Sigmoid colon (tissue), 6 donors: ENCODE measurements at regions not wholly inside any gene's neighbourhood (a gene's known extent, or its start where the extent isn't known, plus 50 kb on each side); places are given as distances from the start of the nearest gene placed in this dataset.

Experiments used
- DNase-seq: peaks from one replicate; pipeline ENCODE4 v3.0.0-alpha.2; 2019
- H3K27ac ChIP-seq, 4 donors: fragments of 200-600 bp; sonication (generic); one replicate each; pipeline ENCODE4 v1.5.1; 2016 to 2019; ENCODE audit warnings: mild to moderate bottlenecking in 1 of 4
- H3K27me3 ChIP-seq, 3 donors: fragments of 200-600 bp; sonication (generic); one replicate each; pipeline ENCODE4 v1.5.1; 2019; ENCODE audit warnings: mild to moderate bottlenecking in 1 of 3
- H3K36me3 ChIP-seq, 4 donors: fragments of 200-600 bp; sonication (generic); one replicate each; pipeline ENCODE4 v1.5.1; 2016 to 2019
- H3K4me1 ChIP-seq, 4 donors: fragments of 200-600 bp; sonication (generic); one replicate each; pipeline ENCODE4 v1.5.1; 2017 to 2019
- H3K4me3 ChIP-seq, 4 donors: fragments of 200-600 bp; sonication (generic); one replicate each; pipeline ENCODE4 v1.5.1; 2017 to 2019; ENCODE audit warnings: mild to moderate bottlenecking in 2 of 4, moderate library complexity in 1 of 4
- H3K9me3 ChIP-seq, 4 donors: fragments of 200-600 bp in 3 of 4; sonication (generic) in 3 of 4; one replicate each; pipeline versions ENCODE4 v1.5.1 to v1.6.1; 2013 to 2019
- CTCF ChIP-seq, 4 experiments: fragments of 450-650 bp in 3 of 4; fragments of 200-600 bp in 1 of 4; IDR thresholded peaks; one replicate each; pipeline ENCODE4 v1.5.1; 2016 to 2019; ENCODE audit warnings: antibody characterized with exemption in 4 of 4, mild to moderate bottlenecking in 3 of 4, moderate library complexity in 2 of 4
- EP300 ChIP-seq, 4 donors: sonication (generic); formaldehyde crosslinking; IDR thresholded peaks; one replicate each; pipeline ENCODE4 v1.6.1; 2017; ENCODE audit warnings: antibody characterized with exemption in 4 of 4
- POLR2A ChIP-seq, 2 donors: fragments of 450-650 bp; IDR thresholded peaks; one replicate each; pipeline ENCODE4 v1.6.1; 2016; ENCODE audit warnings: antibody characterized with exemption in 2 of 2, mild to moderate bottlenecking in 2 of 2, moderate library complexity in 2 of 2
- POLR2AphosphoS5 ChIP-seq, 4 donors: sonication (generic); formaldehyde crosslinking; IDR thresholded peaks; one replicate each; pipeline ENCODE4 v1.6.1; 2017; ENCODE audit warnings: antibody characterized with exemption in 4 of 4
- WGBS, 2 donors: extraction: QIAGEN DNeasy Blood & Tissue Kit; methylation state at CpG; one replicate each; pipeline ENCODE4 v1.1.7; 2013; 5-methylcytosine and 5-hydroxymethylcytosine counted together
- intact Hi-C: fragments of 100-400 bp; cut with DNase I; formaldehyde crosslinking; loops from one replicate; pipeline ENCODE4 v1.15.1; 2023
- donor health status: healthy with polysubstance abuse.
- donor health status: healthy.

GRCh38 chr2:184367211-184367610 is 231.1 kb upstream of the ZNF804A start:
- intact Hi-C loops = no loop called here

GRCh38 chr2:184369307-184369706 is 229.0 kb upstream of the ZNF804A start:
- WGBS, 2 donors = 73 to 80% methylated on average over 5 of the region's 5 CpGs
- H3K4me1 ChIP-seq = no peaks in the 10 kb centered on the region
- intact Hi-C loops = no loop called here

More at GRCh38 chr2:184367211-184367610, 231.1 kb upstream of the ZNF804A start:
- Histone ChIP-seq H3K9me3 (no peaks in the 10 kb centered on the region), H3K27ac (no peak overlapping the region), H3K36me3 (no peaks in the 10 kb centered on the region), H3K27me3 (no peaks in the 10 kb centered on the region), H3K4me1 (no peaks in the 10 kb centered on the region), H3K4me3 (no peak overlapping the region)
- DNase-seq = no peak
- no peak for TF ChIP-seq POLR2A (IDR thresholded peaks at IDR 0.05)
- no peak for TF ChIP-seq CTCF (IDR thresholded peaks at IDR 0.05)
- no peak for TF ChIP-seq EP300 (IDR thresholded peaks at IDR 0.05)
- TF ChIP-seq POLR2AphosphoS5 (IDR thresholded peaks at IDR 0.05) = no peak
- WGBS, 2 donors = 67 to 74% methylated on average over 4 of the region's 4 CpGs

GRCh38 chr2:184370954-184371353 is 227.4 kb upstream of the ZNF804A start:
- no peak overlapping the region for H3K4me3 ChIP-seq
- H3K27me3 ChIP-seq = no peaks in the 10 kb centered on the region
- H3K9me3 ChIP-seq = no peaks in the 10 kb centered on the region
- H3K36me3 ChIP-seq = no peaks in the 10 kb centered on the region
- intact Hi-C loops = no loop called here
- H3K27ac ChIP-seq = no peak overlapping the region
- TF ChIP-seq POLR2AphosphoS5 (IDR thresholded peaks at IDR 0.05) (no peak), EP300 (IDR thresholded peaks at IDR 0.05) (no peak), CTCF (IDR thresholded peaks at IDR 0.05) (no peak), POLR2A (IDR thresholded peaks at IDR 0.05) (no peak)
- no peaks in the 10 kb centered on the region for H3K4me1 ChIP-seq
- DNase-seq = no peak

More at GRCh38 chr2:184369307-184369706, 229.0 kb upstream of the ZNF804A start:
- Histone ChIP-seq H3K27me3 (no peaks in the 10 kb centered on the region), H3K27ac (no peak overlapping the region), H3K36me3 (no peaks in the 10 kb centered on the region), H3K9me3 (no peaks in the 10 kb centered on the region), H3K4me3 (no peak overlapping the region)
- no peak for TF ChIP-seq EP300 (IDR thresholded peaks at IDR 0.05)
- no peak for TF ChIP-seq CTCF (IDR thresholded peaks at IDR 0.05)
- no peak for TF ChIP-seq POLR2AphosphoS5 (IDR thresholded peaks at IDR 0.05)
- no peak for TF ChIP-seq POLR2A (IDR thresholded peaks at IDR 0.05)
- no peak for DNase-seq

GRCh38 chr2:184371641-184372040 is 226.7 kb upstream of the ZNF804A start:
- Histone ChIP-seq H3K4me1 (no peaks in the 10 kb centered on the region), H3K27ac (no peak overlapping the region), H3K9me3 (no peaks in the 10 kb centered on the region), H3K4me3 (no peak overlapping the region), H3K27me3 (no peaks in the 10 kb centered on the region), H3K36me3 (no peaks in the 10 kb centered on the region)
- no peak for TF ChIP-seq CTCF (IDR thresholded peaks at IDR 0.05)
- no peak for TF ChIP-seq EP300 (IDR thresholded peaks at IDR 0.05)
- TF ChIP-seq POLR2A (IDR thresholded peaks at IDR 0.05) = no peak
- TF ChIP-seq POLR2AphosphoS5 (IDR thresholded peaks at IDR 0.05) = no peak
- 88 to 92% methylated on average over 1 of the region's 1 CpG for WGBS, 2 donors
- no peak for DNase-seq
- intact Hi-C loops = no loop called here

- no peak overlapping the region for H3K27ac ChIP-seq
- H3K9me3 ChIP-seq = no peaks in the 10 kb centered on the region
- TF ChIP-seq EP300 (IDR thresholded peaks at IDR 0.05) = no peak
- TF ChIP-seq POLR2AphosphoS5 (IDR thresholded peaks at IDR 0.05) = no peak
- TF ChIP-seq POLR2A (IDR thresholded peaks at IDR 0.05) = no peak
- TF ChIP-seq CTCF (IDR thresholded peaks at IDR 0.05) = no peak
- no peaks in the 10 kb centered on the region for H3K4me1 ChIP-seq
- intact Hi-C loops = no loop called here
- no peak for DNase-seq
- no peaks in the 10 kb centered on the region for H3K27me3 ChIP-seq
- H3K36me3 ChIP-seq = no peaks in the 10 kb centered on the region
- H3K4me3 ChIP-seq = no peak overlapping the region
Measured at GRCh38 chr2:184372484-184372883, 225.8 kb upstream of the ZNF804A start.
